ENCODE measurements at regions not wholly inside any gene's neighbourhood (a gene's known extent, or its start where the extent isn't known, plus 50 kb on each side); places are given as distances from the start of the nearest gene placed in this dataset.

- TF ChIP-seq EZH2phosphoT487 (IDR thresholded peaks at IDR 0.05; ENCODE audit: borderline replicate concordance, low read length) (no peak), CTCF (IDR thresholded peaks at IDR 0.05; ENCODE audit: low read depth, low read length, poor library complexity, severe bottlenecking) (no peak)
Observed at GRCh38 chr4:45751877-45752530, 371.9 kb downstream of the GABRG1 start.

DNA sequence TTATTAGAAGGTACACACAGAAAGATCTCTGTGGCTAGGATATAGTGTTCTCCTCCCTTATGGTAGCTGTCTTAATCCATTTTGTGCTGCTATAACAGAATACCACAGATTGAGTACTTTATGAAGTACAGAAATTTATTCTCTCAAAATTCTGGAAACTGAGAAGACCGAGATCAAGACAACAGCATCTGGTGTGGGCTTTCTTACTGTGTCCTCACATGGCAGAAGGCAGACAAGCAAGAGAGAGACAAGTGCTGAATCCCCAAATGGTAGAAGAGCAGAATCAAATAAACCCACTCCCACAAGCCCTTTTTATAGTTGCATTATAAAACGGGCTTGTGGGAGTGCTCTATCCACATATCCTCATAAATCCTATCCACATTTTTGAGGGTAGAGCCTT is 373.1 kb downstream of the GABRG1 start:
- Histone ChIP-seq H3K79me2 (ENCODE audit: control insufficient read depth, low read length) (no peaks in the 10 kb centered on the region), H3K36me3 (ENCODE audit: control insufficient read depth, low read length) (no peaks in the 10 kb centered on the region), H3K4me2 (ENCODE audit: low read length) (no peak overlapping the region), H3K4me1 (ENCODE audit: control insufficient read depth, low read length) (no peaks in the 10 kb centered on the region), H4K20me1 (ENCODE audit: control insufficient read depth, insufficient read depth, low read depth, low read length) (no peaks in the 10 kb centered on the region), H3K27me3 (ENCODE audit: control insufficient read depth, low read length) (no peaks in the 10 kb centered on the region), H3K4me3 (ENCODE audit: low read length) (no peak overlapping the region), H3K27ac (ENCODE audit: low read depth, low read length) (no peak overlapping the region), H3K9me3 (ENCODE audit: control insufficient read depth, insufficient read depth, low read length) (no peaks in the 10 kb centered on the region), H3K9me2 (replicated peaks; ENCODE audit: control insufficient read depth, low read length) (no peaks in the 10 kb centered on the region), H3F3A (ENCODE audit: control insufficient read depth, insufficient read depth) (no peaks in the 10 kb centered on the region)
- TF ChIP-seq EZH2phosphoT487 (IDR thresholded peaks at IDR 0.05; ENCODE audit: borderline replicate concordance, low read length): no peak
- no peak for TF ChIP-seq CTCF (IDR thresholded peaks at IDR 0.05; ENCODE audit: low read depth, low read length, poor library complexity, severe bottlenecking)

More at GRCh38 chr4:45751877-45752530, 371.9 kb downstream of the GABRG1 start:
- Histone ChIP-seq H3F3A (ENCODE audit: control insufficient read depth, insufficient read depth) (no peaks in the 10 kb centered on the region), H3K4me1 (ENCODE audit: control insufficient read depth, low read length) (no peaks in the 10 kb centered on the region), H3K9me2 (replicated peaks; ENCODE audit: control insufficient read depth, low read length) (no peaks in the 10 kb centered on the region), H3K27ac (ENCODE audit: low read depth, low read length) (no peak overlapping the region), H3K9me3 (ENCODE audit: control insufficient read depth, insufficient read depth, low read length) (no peaks in the 10 kb centered on the region), H3K4me2 (ENCODE audit: low read length) (no peak overlapping the region), H4K20me1 (ENCODE audit: control insufficient read depth, insufficient read depth, low read depth, low read length) (no peaks in the 10 kb centered on the region), H3K27me3 (ENCODE audit: control insufficient read depth, low read length) (no peaks in the 10 kb centered on the region), H3K4me3 (ENCODE audit: low read length) (no peak overlapping the region), H3K36me3 (ENCODE audit: control insufficient read depth, low read length) (no peaks in the 10 kb centered on the region), H3K79me2 (ENCODE audit: control insufficient read depth, low read length) (no peaks in the 10 kb centered on the region)

GRCh38 chr4:45745741-45746140 is 378.1 kb downstream of the GABRG1 start:
- H3K9me3 ChIP-seq (ENCODE audit: control insufficient read depth, insufficient read depth, low read length): no peaks in the 10 kb centered on the region
- no peak overlapping the region for H3K4me2 ChIP-seq (ENCODE audit: low read length)
- H3K4me1 ChIP-seq (ENCODE audit: control insufficient read depth, low read length): no peaks in the 10 kb centered on the region
- no peaks in the 10 kb centered on the region for H3K27me3 ChIP-seq (ENCODE audit: control insufficient read depth, low read length)
- no peaks in the 10 kb centered on the region for H4K20me1 ChIP-seq (ENCODE audit: control insufficient read depth, insufficient read depth, low read depth, low read length)
- H3K79me2 ChIP-seq (ENCODE audit: control insufficient read depth, low read length): no peaks in the 10 kb centered on the region
- H3F3A ChIP-seq (ENCODE audit: control insufficient read depth, insufficient read depth): no peaks in the 10 kb centered on the region
- TF ChIP-seq CTCF (IDR thresholded peaks at IDR 0.05; ENCODE audit: low read depth, low read length, poor library complexity, severe bottlenecking) (no peak), EZH2phosphoT487 (IDR thresholded peaks at IDR 0.05; ENCODE audit: borderline replicate concordance, low read length) (no peak)
- H3K9me2 ChIP-seq (replicated peaks; ENCODE audit: control insufficient read depth, low read length): no peaks in the 10 kb centered on the region
- no peaks in the 10 kb centered on the region for H3K36me3 ChIP-seq (ENCODE audit: control insufficient read depth, low read length)
- no peak overlapping the region for H3K27ac ChIP-seq (ENCODE audit: low read depth, low read length)
- no peak overlapping the region for H3K4me3 ChIP-seq (ENCODE audit: low read length)

Data from DOHH2 (cell line).